Kidney capillary endothelial cell (primary cell): ENCODE measurements at regions not wholly inside any gene's neighbourhood (a gene's known extent, or its start where the extent isn't known, plus 50 kb on each side); places are given as distances from the start of the nearest gene placed in this dataset.
"Not testable (repeated sequence)": the region's sequence is repeated elsewhere in the genome, so short reads cannot be mapped to it uniquely, and the experiment has no call there.

Source experiments
- DNase-seq: peaks from one replicate; pipeline ENCODE4 v3.0.0-alpha.2; 2018; ENCODE audit warnings: low spot score

DNA sequence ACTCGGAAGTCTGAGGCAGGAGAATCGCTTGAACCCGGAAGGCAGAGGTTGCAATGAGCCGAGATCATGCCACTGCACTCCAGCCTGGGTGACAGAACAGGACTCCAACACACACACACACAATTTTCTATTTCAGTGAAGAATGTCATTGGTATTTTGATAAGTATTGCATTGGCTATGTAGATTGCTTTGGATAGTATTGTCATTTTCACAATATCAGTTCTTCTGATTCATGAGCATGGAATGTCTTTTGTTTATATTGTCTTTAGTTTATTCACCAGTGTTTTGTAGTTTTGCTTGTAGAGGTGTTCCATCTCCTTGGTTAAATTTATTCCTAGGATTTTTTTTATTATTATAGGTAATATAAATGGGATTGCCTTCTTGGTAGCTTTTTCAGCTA is 693.4 kb upstream of the SYT4 start:
- no peak for DNase-seq

DNA sequence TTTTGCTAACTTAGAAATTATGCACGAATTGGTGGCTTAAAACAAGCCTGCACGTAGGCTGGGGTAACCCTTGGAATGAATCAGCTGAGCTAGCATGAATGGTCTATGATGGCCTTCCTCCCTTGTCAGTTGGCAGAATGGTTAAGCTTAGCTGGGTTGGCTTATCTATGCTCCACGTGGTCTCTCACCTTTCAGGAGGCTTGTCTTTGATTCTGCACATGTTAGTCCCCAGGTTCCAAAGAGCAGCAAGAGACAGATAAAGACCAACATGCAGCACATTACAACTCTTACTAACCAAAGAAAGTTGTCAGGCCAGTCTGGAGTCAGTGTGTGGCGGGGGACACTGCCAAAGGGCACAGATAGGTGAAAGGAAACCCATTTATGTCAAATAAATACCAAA is 700.9 kb upstream of the SYT4 start:
- DNase-seq = no peak

DNA sequence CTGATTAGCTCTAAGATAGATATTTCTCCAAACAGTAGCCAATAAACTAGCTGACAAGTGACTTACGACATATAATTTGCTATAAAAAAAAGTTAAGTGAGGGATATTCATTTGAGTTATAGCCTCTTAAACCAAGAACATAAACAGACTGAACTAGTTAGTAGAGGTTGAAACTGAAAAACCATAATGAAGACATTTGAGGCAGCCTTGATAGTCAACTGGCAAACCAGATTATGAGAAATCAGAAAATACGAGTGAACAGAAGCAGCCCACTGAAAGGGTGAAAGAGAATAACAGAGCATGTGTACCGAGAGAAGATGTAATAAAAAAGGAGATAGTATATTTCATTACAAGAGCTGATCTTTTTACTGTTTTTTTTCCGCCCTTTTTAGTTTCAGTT is 698.1 kb upstream of the SETBP1 start:
- DNase-seq = no peak

DNA sequence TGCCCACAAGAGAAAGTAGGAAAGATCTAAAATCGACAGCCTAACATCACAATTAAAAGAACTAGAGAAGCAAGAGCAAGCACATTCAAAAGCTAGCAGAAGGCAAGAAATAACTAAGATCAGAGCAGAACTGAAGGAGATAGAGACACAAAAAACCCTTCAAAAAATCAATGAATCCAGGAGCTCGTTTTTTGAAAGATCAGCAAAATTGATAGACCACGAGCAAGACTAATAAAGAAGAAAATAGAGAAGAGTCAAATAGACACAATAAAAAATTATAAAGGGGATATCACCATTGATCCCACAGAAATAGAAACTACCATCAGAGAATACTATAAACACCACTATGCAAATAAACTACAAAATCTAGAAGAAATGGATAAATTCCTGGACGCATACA is 693.6 kb upstream of the SETBP1 start:
- DNase-seq = not testable (repeated sequence)

DNA sequence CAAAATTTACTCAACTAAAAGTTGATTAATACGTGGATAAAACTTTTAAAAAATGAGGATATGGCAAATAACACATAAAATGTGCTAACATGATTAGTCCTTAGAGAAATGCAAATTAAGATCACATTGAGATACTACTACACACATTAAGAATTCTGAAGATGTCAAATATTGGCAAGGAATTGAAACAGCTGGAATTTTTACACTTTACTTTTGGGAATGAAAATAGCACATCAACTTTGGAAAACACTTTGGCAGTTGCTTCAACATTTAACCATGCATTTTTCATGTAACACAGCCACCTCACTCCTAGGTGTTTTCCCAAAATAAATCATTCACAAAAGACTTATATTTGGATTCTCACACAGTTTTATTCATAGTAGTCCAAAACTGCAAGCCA is 687.9 kb upstream of the SETBP1 start:
- no peak for DNase-seq

DNA sequence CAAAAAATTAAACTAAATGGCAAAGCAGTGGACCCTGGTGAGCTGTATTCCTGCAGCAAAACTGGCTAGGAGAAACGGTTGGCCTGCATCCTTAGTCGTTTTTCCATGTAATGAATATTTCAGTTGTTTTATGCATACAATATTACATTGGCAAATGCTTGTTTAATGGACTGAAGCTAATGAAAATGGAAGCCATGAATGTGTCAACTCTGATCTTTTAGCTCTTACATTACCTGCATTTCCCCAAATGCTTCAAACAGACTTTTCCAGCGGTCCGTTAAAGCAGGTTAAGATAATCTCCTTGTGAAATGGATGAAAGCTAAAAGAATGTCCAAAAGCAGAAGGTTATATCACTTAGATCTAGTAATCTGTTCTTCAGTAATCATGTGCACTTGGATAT is 686.3 kb upstream of the SETBP1 start:
- no peak for DNase-seq

DNA sequence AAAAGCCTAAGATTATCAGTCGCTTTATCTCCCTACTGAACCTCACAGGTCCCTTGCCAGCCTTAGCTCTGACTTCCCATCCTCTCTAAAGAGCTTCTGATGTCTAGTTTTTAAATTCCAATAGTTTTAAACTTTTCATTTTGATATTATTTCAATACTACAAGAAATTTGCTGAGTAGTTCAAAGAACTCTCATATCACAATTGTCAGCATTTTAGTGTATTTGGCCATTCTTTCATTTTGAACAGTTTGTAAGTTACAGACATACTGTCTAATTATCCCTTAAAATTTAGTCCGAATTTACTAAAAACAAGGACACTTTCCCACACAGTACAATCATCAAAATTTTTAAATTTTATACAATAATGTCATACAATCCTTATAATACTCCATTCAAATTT is 666.8 kb upstream of the SETBP1 start:
- DNase-seq = no peak

DNA sequence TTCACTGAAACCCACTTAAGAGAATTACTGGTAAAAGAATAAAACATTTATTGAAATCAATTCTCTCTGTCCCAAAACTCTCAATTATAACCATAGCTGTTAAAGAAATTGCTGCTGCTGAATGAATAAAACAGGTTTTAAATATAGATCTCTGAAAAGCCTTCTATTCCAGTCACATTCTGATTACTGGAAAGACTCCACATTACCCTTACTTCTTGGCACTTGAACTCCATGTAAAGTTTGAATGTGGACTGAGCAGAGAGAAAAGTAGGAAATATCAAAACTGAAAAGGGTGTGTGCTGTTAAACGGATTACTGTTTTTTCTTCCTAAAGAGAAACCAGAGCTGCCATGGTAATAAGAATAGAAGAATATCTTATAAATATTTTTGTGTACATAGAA is 655.3 kb upstream of the SETBP1 start:
- DNase-seq = no peak

DNA sequence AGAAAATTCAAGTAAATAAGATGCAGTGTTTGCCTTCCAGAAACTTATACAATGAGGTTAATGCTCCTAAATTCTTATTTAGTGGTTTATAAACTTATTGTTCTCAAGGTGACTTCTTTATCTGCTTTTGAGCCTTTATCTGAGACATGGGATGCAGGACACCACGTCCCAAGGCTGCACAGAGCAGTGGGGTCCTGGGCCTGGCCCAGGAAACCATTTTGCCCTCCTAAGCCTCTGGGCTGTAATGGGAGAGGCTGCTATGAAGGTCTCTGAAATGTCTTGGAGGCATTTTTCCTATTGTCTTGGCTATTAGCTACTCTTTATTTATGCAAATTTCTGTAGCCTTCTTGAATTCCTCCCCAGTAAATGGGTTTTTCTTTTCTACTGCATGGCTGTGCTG is 652.6 kb upstream of the SETBP1 start:
- DNase-seq = no peak

DNA sequence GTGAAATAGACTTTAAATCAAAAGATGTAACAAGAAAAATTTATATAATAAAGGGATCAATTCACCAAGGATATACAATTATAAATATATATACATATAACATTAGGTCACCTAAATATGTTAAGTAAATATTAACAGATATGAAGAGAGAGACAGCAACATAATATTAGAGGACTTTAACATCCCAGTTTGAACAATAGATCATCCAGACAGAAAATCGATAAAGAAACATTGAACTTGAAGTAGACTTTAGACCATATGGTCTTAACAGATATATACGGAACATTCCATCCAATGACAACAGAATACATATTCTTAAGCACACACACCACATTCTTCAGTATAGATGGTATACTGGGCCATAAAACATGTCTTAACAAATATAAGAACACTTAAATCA is 649.6 kb upstream of the SETBP1 start:
- DNase-seq = no peak

DNA sequence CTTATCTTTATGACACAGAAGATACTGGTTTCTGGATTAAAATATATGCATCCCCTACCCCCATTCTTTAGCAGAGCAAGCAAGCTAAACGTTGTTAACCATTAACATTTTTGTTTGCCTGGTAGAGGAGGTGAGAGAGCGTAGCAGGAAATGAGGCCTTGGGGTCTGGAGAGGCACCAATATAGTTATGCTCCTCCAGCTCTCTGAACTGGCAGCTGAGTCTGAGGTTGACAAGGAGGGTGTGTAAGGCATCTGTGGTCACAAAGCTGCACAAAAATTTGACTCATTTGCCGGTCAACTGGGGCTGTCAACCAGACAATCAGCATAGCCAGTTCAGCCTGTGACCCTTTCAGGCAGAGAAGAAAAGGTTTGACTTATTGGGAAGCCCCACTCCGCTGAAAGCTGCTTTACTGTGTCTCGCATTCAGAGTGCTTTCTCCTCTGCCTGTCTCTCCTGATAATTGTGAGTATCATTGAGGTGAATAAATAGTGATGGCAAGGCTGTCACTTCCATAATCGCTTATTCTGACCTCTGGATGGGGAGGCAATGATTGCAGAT is 647.5 kb upstream of the SETBP1 start:
- DNase-seq = no peak

DNA sequence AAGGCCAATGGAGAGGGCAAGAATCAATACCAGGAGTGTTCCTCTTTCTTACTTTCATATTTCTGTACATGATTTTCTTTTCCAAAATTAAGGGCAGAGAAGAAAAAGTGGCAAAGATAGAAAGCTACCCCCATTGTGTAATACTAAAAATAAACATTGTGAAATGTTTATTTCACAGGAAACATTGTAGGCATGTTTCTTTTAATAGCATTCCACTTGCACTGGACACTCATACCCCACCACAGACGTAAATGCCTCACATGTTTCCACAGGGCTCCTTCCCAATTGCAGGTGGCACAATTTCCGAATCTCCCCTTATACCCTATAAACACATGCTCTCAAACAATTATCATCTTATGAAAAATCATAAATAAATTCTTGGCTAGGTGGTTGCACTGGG is 645.1 kb upstream of the SETBP1 start:
- no peak for DNase-seq

DNA sequence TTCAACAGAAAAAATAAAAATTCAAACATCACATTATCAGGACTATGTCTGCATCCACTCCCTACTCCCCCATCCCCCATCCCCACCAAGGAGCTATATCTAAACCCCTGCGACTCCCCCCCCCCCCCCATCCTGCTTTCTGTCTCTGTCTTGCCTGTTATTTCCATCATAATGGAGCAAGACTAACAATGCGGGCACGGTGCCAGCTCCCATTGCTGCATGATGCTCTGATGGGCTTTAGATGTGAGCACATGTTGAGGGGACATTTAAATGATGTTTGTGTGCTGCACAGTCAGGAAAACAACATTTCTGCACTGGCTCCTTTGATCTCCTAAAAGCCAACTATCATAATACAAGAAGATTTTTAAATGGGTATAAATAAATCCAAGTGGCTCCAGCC is 644.2 kb upstream of the SETBP1 start:
- no peak for DNase-seq

DNA sequence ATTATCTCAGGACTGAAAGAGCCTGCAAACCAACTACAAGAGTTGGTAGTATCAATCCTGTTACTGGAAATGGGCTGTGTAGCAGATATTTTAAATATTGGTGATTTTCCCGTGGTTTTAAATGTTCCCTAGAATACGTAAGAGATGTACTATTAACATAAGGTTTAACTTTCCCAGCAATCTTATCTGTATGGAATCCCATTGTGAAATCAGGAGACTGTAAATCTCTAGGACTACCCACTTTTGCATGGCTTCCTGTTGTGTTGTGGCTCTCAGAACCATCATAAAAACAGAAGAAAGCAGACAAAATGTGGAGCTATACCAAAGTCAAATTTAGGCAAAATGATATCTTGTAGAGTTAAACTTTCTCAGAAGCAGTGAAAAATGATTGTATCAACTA is 641.5 kb upstream of the SETBP1 start:
- no peak for DNase-seq

DNA sequence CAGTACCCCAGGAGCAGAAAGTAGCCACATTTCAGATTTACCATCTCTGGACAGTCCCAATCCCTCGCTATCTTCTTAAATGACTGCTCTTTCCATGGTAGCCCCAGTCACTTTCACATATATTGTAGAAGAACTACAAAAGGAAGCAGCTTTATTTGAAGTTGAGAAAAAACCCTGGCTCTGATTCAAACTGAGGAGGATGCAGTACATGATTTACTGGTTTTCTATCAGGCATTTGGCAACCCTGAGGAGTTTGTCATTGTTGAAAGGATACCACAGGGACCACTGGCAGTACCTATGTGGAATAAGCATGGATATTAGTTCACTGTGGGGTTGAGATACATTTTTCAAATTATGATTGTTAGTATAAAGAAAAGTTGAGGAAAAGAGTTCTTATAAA is 640.9 kb upstream of the SETBP1 start:
- DNase-seq = no peak

DNA sequence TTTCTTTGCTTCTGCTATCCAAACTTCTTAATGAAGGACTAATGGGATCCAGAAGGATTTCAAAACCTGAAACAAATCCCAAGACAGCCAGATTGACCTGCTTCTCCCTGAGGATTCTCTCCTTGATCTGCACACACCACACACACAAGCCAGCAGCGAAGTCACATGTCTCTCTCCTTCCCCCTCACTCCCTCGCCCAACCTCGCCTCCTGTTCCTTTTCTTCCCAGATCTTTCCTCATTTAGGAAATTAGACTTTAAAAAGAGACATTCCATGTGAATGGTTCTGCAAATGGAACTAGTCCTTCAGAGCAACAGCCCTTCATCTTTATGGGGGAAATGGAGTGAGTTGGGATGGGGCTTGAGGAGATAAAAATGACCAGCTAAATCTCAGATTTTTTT is 639.1 kb upstream of the SETBP1 start:
- DNase-seq = no peak

DNA sequence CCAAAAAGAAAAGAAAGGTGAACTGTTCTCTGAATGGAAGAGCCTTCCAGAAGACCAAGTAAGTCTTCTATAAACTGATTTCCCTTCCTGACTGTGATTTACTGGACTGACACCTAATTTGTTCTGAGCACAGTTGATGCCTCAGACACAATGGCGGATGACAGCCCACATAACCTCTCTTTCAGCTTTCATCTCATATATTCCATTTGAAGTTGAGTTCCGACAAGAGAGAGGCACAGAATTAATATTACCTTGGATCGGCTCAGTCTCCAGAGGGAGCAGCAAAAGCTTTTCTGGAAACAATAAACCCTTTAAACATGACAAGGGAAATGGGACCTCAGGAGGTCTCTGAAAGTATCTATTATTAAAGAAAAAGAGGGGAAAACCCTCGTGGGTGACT is 638.7 kb upstream of the SETBP1 start:
- no peak for DNase-seq

DNA sequence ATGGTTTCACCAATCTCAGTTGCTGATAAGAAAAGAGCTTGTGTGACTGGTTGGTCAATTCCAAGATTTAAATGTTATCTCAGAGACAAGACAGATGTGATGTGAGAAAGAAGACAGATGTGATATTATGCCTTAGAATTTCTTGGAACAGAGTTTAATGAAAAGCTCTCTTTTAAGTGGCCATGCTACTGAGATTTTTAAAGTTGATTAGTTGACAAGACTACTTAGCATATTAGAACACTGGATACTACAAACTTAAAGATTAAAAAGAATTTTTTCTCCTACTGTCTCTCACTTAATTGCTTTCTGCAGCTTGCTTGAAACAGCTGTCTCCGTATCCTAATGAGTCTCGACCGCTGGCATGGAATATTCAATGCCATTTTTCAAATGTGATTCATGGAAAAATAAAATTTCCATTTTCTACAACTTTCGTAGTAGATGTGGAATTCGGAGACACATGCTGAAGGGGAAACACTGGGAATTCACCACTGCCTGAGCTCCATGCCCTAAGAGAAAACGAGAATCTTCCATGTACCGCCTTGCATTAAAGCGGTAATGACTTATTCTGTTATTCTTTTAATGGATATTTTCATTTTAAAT is 634.2 kb upstream of the SETBP1 start:
- DNase-seq = no peak

DNA sequence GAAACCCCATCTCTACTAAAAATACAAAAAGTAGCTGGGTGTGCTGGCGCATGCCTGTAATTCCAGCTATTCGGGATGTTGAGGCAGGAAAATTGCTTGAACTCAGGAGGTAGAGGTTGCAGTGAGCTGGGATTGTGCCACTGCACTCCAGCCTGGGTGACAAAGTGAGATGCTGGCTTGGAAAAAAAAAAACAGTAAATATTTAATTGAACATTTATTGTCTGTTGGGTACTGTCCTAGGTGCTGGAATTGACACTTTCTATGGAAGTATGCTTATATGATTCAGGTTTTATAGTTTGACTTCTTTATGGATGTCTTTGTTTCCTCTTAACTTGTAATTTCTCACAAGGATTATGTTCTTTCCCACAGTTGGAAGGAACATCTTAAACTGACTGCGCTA is 633.1 kb upstream of the SETBP1 start:
- no peak for DNase-seq

DNA sequence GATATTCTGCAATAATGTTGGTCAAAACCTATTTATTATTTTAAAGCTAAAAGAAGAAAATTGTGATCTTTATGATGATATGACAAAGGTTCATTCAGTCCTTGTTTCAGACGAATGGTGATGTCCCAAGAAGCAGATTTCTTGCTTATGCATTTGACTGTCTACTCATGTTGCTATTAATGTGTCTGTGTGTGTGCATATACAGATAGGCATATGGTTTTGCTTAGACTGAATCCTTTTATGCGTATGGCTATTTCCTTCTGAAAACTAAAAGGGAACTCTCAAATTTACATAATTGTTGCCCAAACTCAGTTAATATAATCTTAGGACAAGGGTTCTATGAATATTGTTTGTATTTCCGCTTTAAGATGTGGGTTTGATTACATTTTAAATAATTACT is 632.3 kb upstream of the SETBP1 start:
- DNase-seq = no peak

DNA sequence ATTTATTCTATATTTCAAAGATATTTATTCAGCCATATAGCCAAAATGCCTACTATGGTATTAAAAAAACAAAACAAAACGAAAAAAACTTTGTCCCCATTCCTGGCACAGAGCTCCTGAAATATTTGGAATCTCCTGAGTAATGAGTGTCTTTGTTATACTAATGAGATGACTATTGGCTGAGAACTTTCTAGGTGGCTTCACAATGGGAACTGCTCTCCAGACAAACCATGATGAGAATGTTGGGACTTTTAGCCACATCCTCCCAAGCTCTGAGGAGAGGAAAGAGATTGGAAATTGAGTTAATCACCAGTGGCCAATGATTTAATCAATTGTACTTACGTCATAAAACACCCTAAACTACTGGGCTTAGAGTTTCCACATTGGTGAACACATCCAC is 631.8 kb upstream of the SETBP1 start:
- no peak for DNase-seq

DNA sequence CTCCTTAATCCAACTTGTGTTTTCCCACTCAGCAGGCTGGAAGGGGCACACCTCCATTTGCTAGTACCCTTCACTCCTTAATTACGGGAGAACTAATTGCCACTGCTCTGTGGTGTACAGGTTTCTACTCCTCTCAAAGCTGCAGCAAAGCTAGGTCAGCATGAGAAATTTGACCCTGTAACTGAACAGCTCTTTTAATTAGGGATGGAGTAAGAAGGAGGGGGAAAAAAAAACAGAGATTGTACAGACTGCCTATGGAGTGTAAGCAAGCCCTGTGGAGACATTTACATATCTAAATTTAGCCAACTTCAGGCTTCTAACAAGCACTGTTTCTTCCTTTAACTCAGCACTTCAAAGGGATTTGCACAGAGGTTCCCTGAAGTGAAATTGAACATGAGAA is 629.7 kb upstream of the SETBP1 start:
- no peak for DNase-seq

DNA sequence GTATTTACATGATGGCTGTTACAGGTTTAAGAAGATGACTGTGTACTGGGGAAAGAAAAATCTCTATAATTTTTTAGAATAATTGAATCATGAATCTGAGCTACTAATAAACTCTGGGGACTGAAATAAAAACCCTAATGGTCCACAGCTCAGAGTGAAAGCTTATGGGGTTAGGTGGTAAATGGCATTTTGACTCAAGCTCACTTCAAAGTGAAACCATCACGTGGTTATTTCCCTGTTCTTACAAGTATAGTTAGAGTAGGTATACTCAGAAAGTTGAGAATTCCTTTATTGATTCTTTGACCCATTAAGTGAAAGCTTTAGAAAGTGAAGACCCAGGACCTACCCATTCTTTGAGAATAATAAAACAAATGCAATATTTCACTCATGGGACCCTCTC is 626.2 kb upstream of the SETBP1 start:
- DNase-seq = no peak

DNA sequence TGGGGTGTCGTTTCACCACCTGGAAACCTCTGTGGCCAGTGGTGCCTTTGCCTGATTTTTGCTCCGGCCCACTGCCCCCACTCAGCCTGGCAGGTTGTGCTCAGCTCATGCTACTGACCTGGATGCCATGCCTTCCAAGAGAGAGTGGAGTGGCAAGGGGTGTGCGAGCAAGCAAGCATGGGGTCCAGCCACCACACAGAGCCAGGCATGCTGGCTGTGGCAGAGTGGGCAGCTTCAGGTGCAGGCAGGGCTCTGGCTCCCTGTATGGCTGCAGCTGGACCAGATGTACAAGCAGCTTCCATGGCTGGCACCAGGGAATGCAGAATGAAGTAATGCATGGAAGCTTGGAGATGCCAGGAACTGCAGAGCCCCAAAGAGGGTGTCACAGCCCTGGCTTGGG is 620.5 kb upstream of the SETBP1 start:
- DNase-seq = no peak

DNA sequence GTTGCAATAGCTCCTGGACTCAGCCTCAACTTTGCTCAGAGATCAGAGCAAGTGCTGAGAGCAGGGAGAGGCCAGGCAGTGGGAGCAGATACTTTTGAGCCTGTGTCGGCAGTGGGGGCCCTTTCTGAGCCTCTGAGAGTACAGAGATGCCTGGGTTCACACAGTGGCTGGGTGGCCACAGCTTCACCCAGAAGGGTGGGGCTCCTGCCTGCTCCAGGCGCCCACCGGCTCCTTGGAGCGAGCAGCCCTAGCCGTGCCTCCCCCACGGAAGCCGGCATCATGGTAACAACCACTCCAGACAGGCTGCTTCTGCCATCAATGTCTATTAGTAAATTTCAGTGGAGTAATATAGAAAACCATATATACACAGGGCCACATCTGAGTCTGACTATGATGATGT is 619.2 kb upstream of the SETBP1 start:
- no peak for DNase-seq
